ENCODE measurements at regions not wholly inside any gene's neighbourhood (a gene's known extent, or its start where the extent isn't known, plus 50 kb on each side); places are given as distances from the start of the nearest gene placed in this dataset.

- no peak for ATAC-seq
These were observed 191.0 kb upstream of the C1orf174 start for GRCh38 chr1:4090976-4091660.

- no peak for ATAC-seq
These were observed 191.9 kb upstream of the C1orf174 start for GRCh38 chr1:4091996-4092395.

DNA sequence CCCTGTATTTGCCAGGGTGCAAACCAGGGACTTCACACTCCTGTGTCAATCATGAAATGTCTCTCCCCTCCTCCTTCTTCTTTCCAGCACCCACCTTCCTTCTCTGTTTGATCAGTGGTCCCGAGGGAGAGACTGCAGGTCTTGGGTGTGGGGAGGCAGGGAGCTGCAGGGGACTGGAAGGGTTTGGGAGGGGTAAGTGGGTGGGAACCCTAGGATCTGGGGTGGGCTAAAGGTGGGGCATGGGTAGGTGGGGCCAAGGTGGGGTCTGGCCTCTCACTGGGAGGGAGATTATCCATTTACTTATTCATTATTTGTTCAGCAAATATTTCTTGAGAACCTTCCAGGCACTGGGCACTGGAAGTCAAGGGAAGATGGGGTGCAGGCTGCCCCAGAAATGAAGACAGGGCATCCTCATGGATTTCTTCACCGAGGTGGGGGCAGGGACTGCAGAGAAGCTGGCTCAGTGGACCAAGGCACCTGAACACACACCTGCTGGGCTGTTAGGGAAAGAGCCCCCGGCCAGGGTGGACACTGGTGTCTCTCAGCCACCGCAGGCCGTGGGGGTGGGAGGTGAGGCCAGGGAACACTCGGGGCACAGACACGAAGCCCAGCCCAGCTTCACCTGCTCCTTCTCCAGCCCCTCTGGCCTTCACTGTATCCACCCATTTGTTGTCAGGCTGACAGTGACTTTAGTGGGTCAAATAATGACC, 193.9 kb upstream of the C1orf174 start:
- ATAC-seq = no peak

DNA sequence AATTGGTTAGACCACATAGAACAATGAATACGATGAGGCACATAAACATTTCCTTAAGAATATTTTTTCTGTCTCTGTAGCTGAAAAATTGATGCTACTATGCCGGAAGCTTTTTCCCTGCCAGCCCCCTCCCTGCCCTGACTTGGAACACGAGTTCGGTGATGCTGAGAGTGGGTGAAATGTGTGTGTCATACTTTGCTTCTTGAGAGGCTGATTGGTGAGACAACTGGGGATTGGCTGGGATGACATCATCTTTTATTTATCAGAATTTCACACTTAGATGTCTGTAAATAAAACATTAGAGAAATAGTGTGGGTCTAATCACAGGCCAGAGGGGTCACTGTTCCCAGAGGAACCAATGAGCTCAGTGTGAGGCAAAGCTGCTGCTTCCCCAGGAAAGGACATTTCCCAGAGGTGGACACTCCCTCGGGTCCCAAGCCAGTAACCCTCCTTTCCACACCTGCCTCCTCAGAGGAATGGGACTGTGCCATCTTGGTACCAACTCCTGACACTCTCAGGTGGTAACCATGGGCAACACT, 195.4 kb upstream of the C1orf174 start:
- ATAC-seq = no peak

DNA sequence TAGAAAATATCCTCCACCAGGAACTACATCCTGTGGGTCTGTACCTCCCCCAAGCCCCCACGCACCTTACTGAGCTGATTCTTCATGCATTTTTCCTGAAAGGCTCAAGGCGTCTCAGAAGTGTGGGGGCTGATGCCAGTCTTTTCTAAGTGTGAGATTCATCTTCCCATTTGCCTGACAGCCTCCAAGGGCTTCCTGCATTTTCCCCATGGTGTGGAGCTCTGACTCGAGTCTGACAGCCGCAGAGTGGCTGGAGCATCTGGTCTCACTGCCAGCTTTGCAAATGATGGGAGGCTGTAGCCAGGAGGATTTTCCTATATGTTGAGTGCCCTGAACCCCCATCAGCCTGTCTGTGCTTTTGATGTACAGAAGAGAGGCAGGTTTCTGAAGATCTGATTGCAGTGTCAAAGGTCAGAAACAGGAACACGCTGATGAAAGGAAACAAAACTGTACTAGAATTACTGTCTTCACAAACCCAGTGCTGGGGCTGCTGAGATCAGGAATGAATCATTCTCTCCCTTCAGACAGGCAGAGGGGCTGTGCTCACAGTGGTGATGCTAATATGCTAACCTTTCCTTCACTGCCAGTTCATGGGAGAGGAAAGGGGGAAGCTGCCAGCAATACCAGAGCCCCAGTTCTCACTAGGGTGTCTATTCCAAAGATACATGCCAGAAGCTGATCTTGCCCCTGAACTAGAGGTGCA, 201.5 kb upstream of the C1orf174 start:
- ATAC-seq = no peak

DNA sequence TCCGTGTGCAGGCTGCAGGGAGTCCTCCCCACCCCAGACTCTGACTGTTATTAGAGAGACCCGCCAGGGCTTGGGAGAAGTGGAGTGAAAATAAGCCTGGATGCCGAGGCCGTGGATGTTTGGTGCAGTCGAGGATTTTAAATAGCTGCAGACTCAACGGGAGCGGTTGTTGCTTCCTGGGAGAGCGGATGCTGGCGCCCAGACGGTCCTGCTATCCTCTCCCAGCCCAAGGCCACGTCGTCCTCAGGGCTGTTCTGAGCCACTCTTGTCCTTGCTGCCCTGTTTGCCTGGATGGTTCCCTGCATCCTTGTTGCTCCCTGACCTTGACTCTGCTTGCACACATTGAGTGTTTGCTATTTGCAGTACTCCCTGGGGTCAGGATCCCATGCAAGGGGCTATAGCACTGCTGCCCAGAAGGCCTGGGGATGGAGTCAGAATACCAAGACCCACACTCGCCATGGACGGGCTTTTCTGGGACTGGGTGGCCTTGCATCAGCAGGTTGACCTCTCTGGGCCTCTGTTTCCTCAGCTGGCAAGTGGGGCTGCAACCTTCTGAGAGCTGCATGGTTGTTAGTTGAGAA, 205.3 kb upstream of the C1orf174 start:
- no peak for ATAC-seq

DNA sequence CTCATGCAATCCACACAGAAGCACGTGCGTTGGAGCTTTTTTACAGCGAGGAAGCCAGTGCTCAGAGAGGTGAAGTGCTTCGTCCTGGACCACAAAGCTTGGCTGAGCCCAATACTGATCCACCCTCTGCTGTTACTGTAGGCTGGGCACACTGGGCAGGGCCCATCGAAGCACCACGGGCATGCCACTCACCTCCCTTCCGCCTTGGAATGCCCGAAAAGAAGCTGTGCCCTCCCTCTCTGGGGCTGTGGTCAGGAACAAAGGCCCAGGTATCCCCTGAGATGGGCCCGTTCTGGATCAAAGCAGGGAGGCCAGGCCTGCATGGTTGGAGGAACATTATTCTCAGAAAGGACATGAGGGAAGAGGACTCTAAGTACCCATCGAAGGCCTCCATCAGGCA, 206.7 kb upstream of the C1orf174 start:
- ATAC-seq = no peak

GRCh38 chr1:4107291-4107690, 207.2 kb upstream of the C1orf174 start:
- ATAC-seq = no peak

DNA sequence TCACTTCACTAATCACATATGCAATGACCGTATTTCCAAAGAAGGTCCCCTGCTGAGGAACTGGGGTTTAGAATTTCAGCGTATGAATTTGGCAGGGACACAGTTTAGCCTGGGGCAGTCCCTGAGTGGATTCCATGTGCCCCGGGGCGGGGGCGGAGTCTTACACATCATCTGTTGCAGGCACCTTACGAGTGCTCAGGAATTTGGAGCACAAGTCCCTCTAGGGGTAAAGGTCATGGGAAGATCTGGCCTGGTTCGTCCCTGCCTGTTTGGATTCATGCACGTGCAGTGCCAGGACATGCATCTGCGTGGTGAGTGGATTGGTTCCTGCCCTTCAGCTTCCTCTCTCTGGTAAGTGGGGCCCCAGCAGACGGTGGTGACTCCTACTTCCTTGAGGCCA, 208.3 kb upstream of the C1orf174 start:
- no peak for ATAC-seq

DNA sequence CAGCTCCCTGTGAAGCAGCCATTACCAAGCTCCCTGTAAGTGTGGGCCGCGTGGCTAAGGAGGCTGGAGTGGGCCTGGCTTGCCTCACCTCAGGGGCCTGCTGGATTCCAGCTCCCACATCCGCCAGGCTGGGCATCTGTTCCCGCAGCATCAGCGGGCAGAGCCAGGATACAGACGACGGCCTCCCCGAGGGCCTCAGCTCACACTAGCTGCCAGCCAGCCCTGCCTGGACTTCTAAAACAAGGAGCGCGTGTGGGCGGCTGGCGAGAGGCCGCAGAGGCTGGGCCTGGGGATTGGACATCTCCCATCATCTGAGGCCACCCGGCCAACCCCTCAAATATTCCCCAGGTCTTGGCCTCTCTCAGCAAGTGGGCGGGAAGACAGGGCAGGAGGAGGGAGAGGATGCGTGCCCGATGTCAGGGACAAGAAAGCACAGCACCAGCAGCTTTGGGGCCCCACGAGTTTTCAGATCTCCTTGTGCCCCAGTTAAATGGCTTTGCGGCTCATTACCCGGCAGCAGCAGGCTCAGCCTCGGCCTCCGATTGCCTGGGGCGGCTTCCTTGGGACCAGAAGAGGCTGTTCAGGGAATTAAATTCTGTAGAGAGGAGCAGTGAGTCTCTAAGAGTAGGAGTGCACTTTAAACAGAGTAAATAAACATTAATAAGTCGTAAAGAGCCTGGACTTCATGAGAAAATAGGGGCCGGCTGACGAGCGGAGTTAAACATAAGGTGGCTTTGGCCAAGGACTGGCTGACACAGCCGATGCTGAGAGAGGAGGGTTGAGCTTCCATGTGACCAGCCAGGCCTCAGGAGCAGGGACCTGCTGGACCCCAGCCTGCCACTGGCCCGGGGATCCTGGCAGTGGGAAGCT, 208.9 kb upstream of the C1orf174 start:
- ATAC-seq = no peak

GRCh38 chr1:4109628-4109940, 209.5 kb upstream of the C1orf174 start:
- ATAC-seq = no peak

GRCh38 chr1:4110888-4111287, 210.8 kb upstream of the C1orf174 start:
- ATAC-seq = no peak

DNA sequence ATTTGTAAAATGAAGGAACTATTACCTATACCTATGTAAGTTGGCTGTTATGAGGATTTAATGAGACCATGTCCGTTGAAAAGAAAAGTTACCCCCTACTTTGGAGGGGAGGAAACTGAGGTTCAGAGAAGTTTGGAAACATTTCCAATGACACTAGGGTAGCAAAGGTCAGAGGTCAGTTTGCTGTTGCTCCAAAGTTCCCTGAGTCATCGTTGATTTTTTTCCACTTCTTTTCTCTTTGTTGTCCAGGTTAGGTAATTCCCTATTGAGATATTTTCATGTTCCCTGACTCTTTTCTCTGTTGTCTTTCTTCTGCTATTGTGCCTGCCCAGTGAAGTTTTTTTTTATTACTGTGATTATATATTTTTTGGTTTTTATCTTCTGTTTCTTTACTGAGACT, 213.8 kb upstream of the C1orf174 start:
- no peak for ATAC-seq

DNA sequence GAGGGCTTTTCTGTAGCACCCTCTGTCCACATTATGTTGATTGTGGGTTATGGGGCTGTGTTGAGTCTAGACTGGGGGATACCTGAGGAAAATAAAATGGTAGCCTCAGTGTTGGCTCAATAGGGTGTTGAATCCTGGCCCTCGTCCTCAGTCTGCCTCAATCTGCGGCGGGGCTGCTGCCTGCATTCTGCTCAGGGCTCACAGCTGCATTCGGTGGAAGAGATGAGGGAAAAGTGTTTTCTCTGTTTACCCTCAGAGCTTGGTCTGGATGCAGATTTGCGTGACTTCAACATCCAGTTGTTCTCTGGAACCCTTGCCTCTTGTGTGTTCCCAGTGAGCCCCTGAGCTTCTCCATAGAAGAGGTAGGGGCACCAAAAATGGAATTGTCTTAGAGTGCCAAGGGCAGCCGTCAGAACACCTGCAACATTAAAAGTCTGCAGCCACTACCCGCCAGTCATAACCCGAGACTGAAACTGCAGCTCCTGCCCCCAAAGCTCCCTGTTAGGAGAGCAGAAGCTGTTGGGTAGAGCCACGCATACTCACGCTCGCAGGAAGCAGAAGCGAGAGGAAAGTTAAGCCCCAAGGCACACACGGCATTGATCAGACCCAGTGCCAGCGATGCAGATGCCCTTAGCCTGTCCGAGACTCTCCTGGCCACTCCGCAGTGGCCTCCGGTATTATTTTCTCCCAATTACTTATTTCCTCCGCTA, 215.3 kb upstream of the C1orf174 start:
- ATAC-seq = no peak

DNA sequence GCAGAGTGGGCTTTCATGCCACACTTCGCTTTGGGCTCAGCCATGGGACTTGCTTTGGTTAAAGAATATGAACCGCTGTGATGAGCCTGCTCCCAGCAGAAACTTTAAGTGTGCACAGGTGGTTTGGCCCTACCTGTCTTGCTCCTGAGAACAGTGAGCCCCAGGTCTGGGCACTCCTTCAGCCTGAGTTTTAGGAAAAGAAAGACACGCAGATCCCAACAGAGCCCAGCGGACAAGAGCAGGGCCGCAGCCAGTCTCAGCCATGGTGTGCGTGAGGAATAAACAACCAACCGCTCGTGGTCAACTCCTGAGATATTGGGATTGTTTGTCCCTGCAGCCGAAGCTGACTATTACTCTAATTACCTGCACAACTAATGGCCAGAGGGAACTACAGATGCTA, 217.1 kb upstream of the C1orf174 start:
- no peak for ATAC-seq

- no peak for ATAC-seq
These were observed 218.9 kb upstream of the C1orf174 start for GRCh38 chr1:4118746-4119515.

- peak; percentile 28 for ATAC-seq
These were observed 219.6 kb upstream of the C1orf174 start for GRCh38 chr1:4119516-4120220.

GRCh38 chr1:4120557-4121292, 220.7 kb upstream of the C1orf174 start:
- ATAC-seq = no peak

DNA sequence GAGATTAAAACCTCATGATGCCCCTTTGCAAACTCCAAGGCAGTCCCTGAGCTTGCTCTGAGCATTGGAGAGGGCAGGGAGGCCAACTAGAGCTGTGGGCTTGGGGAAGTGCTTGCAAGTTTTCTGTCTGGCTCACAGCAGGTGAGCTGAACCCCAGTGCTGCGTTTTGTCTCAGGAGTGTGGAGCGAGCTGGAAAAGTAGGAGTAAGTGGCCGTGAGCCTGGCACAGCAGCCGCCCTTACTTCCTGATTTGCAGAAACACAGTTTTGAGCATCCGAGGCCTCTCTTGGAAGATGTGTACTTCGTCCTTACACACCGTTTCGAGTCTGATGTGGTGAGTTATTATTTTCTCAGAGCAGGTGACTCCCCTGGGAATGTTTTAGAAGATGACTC, 221.2 kb upstream of the C1orf174 start:
- no peak for ATAC-seq
